Esophagus muscularis mucosa (tissue), 4 donors: ENCODE measurements at regions not wholly inside any gene's neighbourhood (a gene's known extent, or its start where the extent isn't known, plus 50 kb on each side); places are given as distances from the start of the nearest gene placed in this dataset.

Source experiments
- DNase-seq: peaks from one replicate; pipeline ENCODE4 v3.0.0-alpha.2; 2017; ENCODE audit errors: extremely low spot score
- H3K27ac ChIP-seq, 4 donors: fragments of 200-600 bp; sonication (generic); replicated peaks in 1 of 4; 1 replicate in 3 of 4; 2 replicates in 1 of 4; pipeline ENCODE4 v1.5.1; 2016 to 2019; ENCODE audit warnings: mild to moderate bottlenecking in 1 of 4
- H3K27me3 ChIP-seq, 4 donors: fragments of 200-600 bp; sonication (generic); one replicate each; pipeline versions ENCODE4 v1.5.1 to v1.6.0; 2016 to 2019
- H3K36me3 ChIP-seq, 4 donors: fragments of 200-600 bp; sonication (generic); one replicate each; pipeline ENCODE4 v1.5.1; 2016 to 2019
- H3K4me1 ChIP-seq, 4 donors: fragments of 200-600 bp; sonication (generic); one replicate each; pipeline ENCODE4 v1.5.1; 2016 to 2019
- H3K4me3 ChIP-seq, 4 donors: fragments of 200-600 bp; sonication (generic); 1 replicate in 2 of 4; 2 replicates in 2 of 4; pipeline ENCODE4 v1.5.1; 2016 to 2019; ENCODE audit warnings: mild to moderate bottlenecking in 4 of 4, moderate library complexity in 1 of 4
- H3K9me3 ChIP-seq, 4 donors: fragments of 200-600 bp; sonication (generic); 1 replicate in 3 of 4; 2 replicates in 1 of 4; pipeline ENCODE4 v1.5.1; 2016 to 2019
- EP300 ChIP-seq: sonication (generic); formaldehyde crosslinking; IDR thresholded peaks from one replicate; pipeline ENCODE4 v1.6.1; 2017; ENCODE audit warnings: antibody characterized with exemption
- POLR2A ChIP-seq: fragments of 450-650 bp; IDR thresholded peaks from one replicate; pipeline ENCODE4 v1.6.1; 2017; ENCODE audit warnings: antibody characterized with exemption, moderate library complexity, mild to moderate bottlenecking, low read depth
- POLR2AphosphoS5 ChIP-seq, 2 donors: sonication (generic); formaldehyde crosslinking; IDR thresholded peaks; one replicate each; pipeline ENCODE4 v1.6.1; 2017; ENCODE audit warnings: antibody characterized with exemption in 2 of 2
- WGBS: methylation state at CpG from one replicate; pipeline ENCODE4 v1.1.5; 2018; 5-methylcytosine and 5-hydroxymethylcytosine counted together
- intact Hi-C: fragments of 100-400 bp; cut with DNase I; formaldehyde crosslinking; loops from one replicate; pipeline ENCODE4 v1.15.1; 2023
- TF ChIP-seq, protein P1 (sequence below), 3 experiments: fragments of 200-600 bp in 2 of 3; fragments of 450-650 bp in 1 of 3; sonication (generic) in 2 of 3; IDR thresholded peaks; one replicate each; pipeline ENCODE4 v1.5.1; 2017 to 2019; ENCODE audit warnings: antibody characterized with exemption in 3 of 3, mild to moderate bottlenecking in 2 of 3, moderate library complexity in 1 of 3

GRCh38 chr3:16761571-16761970 is 123.2 kb upstream of the PLCL2 start:
- Histone ChIP-seq H3K36me3 (no peaks in the 10 kb centered on the region), H3K4me1 (no peaks in the 10 kb centered on the region), H3K27me3 (no peaks in the 10 kb centered on the region), H3K27ac (no peak overlapping the region), H3K9me3 (no peaks in the 10 kb centered on the region), H3K4me3 (no peak overlapping the region)
- intact Hi-C loops, result no loop called here
- no peak for DNase-seq
- 100% methylated on average over 1 of the region's 1 CpG for WGBS
- TF ChIP-seq POLR2AphosphoS5 (IDR thresholded peaks at IDR 0.05) (no peak), POLR2A (no peak), EP300 (no peak)
- TF ChIP-seq, protein P1, sequence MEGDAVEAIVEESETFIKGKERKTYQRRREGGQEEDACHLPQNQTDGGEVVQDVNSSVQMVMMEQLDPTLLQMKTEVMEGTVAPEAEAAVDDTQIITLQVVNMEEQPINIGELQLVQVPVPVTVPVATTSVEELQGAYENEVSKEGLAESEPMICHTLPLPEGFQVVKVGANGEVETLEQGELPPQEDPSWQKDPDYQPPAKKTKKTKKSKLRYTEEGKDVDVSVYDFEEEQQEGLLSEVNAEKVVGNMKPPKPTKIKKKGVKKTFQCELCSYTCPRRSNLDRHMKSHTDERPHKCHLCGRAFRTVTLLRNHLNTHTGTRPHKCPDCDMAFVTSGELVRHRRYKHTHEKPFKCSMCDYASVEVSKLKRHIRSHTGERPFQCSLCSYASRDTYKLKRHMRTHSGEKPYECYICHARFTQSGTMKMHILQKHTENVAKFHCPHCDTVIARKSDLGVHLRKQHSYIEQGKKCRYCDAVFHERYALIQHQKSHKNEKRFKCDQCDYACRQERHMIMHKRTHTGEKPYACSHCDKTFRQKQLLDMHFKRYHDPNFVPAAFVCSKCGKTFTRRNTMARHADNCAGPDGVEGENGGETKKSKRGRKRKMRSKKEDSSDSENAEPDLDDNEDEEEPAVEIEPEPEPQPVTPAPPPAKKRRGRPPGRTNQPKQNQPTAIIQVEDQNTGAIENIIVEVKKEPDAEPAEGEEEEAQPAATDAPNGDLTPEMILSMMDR (IDR thresholded peaks at IDR 0.05), result no peak

DNA sequence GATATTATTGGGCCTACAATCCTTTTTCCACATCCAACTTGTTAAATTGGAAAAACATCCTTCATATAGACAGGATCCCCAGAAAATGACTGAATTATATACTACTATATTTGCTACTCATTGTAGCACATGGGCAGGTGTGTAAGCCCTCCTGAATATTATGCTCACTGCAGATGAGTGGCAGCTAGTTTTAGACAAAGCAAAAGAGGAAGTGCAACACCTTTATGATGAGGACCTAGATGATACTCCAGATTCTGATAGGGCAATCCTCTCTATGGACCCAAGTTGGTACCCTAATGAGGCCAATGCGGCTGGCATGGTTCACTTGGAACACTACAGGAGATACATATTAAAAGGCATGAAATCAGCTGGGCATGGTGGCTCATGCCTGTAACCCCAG is 119.1 kb upstream of the PLCL2 start:
- Histone ChIP-seq H3K27ac (no peak overlapping the region), H3K36me3 (no peaks in the 10 kb centered on the region), H3K4me3 (no peak overlapping the region), H3K9me3 (no peaks in the 10 kb centered on the region), H3K27me3 (no peaks in the 10 kb centered on the region), H3K4me1 (peaks cover 0 to 13% (median 0%) of the 10 kb centered on the region in 4 donors)
- intact Hi-C loops, result no loop called here
- WGBS, result 100% methylated on average over 1 of the region's 1 CpG
- no peak for DNase-seq
- no peak for TF ChIP-seq POLR2A

DNA sequence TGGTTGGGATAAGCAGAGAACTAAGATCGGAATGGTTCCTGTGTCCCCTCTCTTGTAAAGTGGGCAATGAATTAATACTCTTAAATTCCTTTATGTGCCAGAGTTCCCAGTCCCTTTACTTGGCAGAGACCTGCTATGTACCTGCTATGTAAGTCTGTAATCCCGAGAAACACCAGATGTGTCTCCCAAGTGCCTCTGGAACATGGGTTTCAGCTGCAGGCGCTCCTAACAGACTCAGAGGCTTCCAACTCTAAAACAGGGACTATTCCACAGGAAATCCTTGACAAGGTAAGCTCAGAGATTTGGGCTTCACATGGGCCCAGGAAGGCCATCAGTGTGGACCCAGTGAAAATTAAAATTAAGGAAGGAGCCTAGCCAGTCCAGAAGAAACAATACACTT is 117.7 kb upstream of the PLCL2 start:
- no peak for TF ChIP-seq POLR2AphosphoS5 (IDR thresholded peaks at IDR 0.05)
- TF ChIP-seq, protein P1 (IDR thresholded peaks at IDR 0.05), result no peak
- TF ChIP-seq EP300, result no peak
- TF ChIP-seq POLR2A, result no peak
- 96% methylated on average over 3 of the region's 3 CpGs for WGBS
- Histone ChIP-seq H3K4me1 (peaks cover 0 to 19% (median 0%) of the 10 kb centered on the region in 4 donors), H3K9me3 (no peaks in the 10 kb centered on the region), H3K36me3 (no peaks in the 10 kb centered on the region), H3K4me3 (no peak overlapping the region), H3K27me3 (no peaks in the 10 kb centered on the region), H3K27ac (no peak overlapping the region)
- intact Hi-C loops, result no loop called here
- no peak for DNase-seq

GRCh38 chr3:16768014-16768413 is 116.7 kb upstream of the PLCL2 start:
- Histone ChIP-seq H3K4me1 (peaks cover 0 to 19% (median 0%) of the 10 kb centered on the region in 4 donors), H3K27me3 (no peaks in the 10 kb centered on the region), H3K4me3 (no peak overlapping the region), H3K36me3 (no peaks in the 10 kb centered on the region), H3K27ac (no peak overlapping the region), H3K9me3 (no peaks in the 10 kb centered on the region)
- TF ChIP-seq, protein P1 (IDR thresholded peaks at IDR 0.05), result no peak
- TF ChIP-seq POLR2A (no peak), EP300 (no peak), POLR2AphosphoS5 (IDR thresholded peaks at IDR 0.05) (no peak)
- WGBS, result 64% methylated on average over 1 of the region's 1 CpG
- no peak for DNase-seq
- intact Hi-C loops, result no loop called here

- TF ChIP-seq, protein P1 (IDR thresholded peaks at IDR 0.05), result no peak
- TF ChIP-seq EP300, result no peak
- TF ChIP-seq POLR2A, result no peak
- TF ChIP-seq POLR2AphosphoS5 (IDR thresholded peaks at IDR 0.05), result no peak
- H3K27ac ChIP-seq, result no peak overlapping the region
- 43% methylated on average over 1 of the region's 1 CpG for WGBS
Measured at GRCh38 chr3:16768956-16769355, 115.8 kb upstream of the PLCL2 start.

More at GRCh38 chr3:16768956-16769355, 115.8 kb upstream of the PLCL2 start:
- Histone ChIP-seq H3K9me3 (no peaks in the 10 kb centered on the region), H3K36me3 (no peaks in the 10 kb centered on the region), H3K4me1 (peaks cover 0 to 19% (median 0%) of the 10 kb centered on the region in 4 donors), H3K27me3 (no peaks in the 10 kb centered on the region), H3K4me3 (no peak overlapping the region)
- intact Hi-C loops, result no loop called here
- DNase-seq, result no peak
